RWPE2 (cell line): ENCODE measurements at regions not wholly inside any gene's neighbourhood (a gene's known extent, or its start where the extent isn't known, plus 50 kb on each side); places are given as distances from the start of the nearest gene placed in this dataset.

Experiments
- ATAC-seq: fragments of 200-7000 bp; cut with Tn5 transposase; 3 replicates; pipeline ENCODE4 v1.9.1; 2021; ENCODE audit warnings: low read depth
- DNase-seq: peaks from one replicate; pipeline ENCODE4 v3.0.0-alpha.2; 2020; ENCODE audit warnings: low spot score
- H3K27ac ChIP-seq: fragments of 450-650 bp; 2 replicates; pipeline ENCODE4 v1.5.1; 2017; ENCODE audit warnings: mild to moderate bottlenecking; ENCODE audit not compliant: poor library complexity, severe bottlenecking
- H3K27me3 ChIP-seq: fragments of 250-450 bp; sonication (Bioruptor Pico); 2 replicates; pipeline ENCODE4 v1.5.1; 2021; ENCODE audit warnings: mild to moderate bottlenecking, moderate library complexity; ENCODE audit not compliant: insufficient read depth, poor library complexity, severe bottlenecking
- H3K36me3 ChIP-seq: fragments of 250-450 bp; sonication (Bioruptor Pico); 2 replicates; pipeline ENCODE4 v1.5.1; 2020; ENCODE audit warnings: low read depth, mild to moderate bottlenecking, moderate library complexity
- H3K4me1 ChIP-seq: fragments of 250-450 bp; sonication (Bioruptor Pico); 2 replicates; pipeline ENCODE4 v1.5.1; 2021; ENCODE audit warnings: mild to moderate bottlenecking, moderate library complexity; ENCODE audit not compliant: insufficient read depth, poor library complexity, severe bottlenecking
- H3K4me3 ChIP-seq: fragments of 250-450 bp; sonication (Bioruptor Pico); 2 replicates; pipeline ENCODE4 v1.5.1; 2021; ENCODE audit warnings: mild to moderate bottlenecking, moderate library complexity; ENCODE audit not compliant: severe bottlenecking
- H3K9me3 ChIP-seq: fragments of 250-450 bp; sonication (Bioruptor Pico); 2 replicates; pipeline ENCODE4 v1.5.1; 2021; ENCODE audit warnings: mild to moderate bottlenecking, moderate library complexity; ENCODE audit not compliant: severe bottlenecking
- TF ChIP-seq, protein P1 (sequence below): fragments of 450-650 bp; IDR thresholded peaks from one replicate; pipeline ENCODE4 v1.5.1; 2017; ENCODE audit warnings: mild to moderate bottlenecking, moderate library complexity; ENCODE audit not compliant: poor library complexity, severe bottlenecking

DNA sequence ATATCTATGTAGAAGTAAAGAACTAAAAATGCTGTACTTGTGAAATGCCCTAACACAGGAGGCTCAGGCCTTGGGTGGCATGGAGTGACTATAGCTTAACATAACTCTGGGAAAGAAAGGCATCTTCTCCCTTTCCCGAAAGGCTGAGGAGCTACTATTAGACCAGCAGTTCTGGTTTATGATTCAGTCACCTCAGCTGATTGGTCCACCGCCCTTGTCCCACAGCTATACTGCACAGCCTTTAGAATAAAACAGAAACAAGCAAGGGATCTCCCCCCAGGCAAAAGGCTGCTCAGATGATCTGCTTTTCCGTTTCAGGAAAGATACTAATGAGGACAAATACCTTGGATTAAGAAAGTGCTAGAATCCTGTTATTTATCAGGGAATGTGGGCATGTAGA lies 171.3 kb downstream of the SNCA start:
- Histone ChIP-seq H3K27ac (peak overlapping the region; percentile 74), H3K4me3 (no peak overlapping the region), H3K4me1 (peaks cover 47% of the 10 kb centered on the region), H3K27me3 (no peaks in the 10 kb centered on the region), H3K9me3 (no peaks in the 10 kb centered on the region), H3K36me3 (no peaks in the 10 kb centered on the region)
- TF ChIP-seq, protein P1, sequence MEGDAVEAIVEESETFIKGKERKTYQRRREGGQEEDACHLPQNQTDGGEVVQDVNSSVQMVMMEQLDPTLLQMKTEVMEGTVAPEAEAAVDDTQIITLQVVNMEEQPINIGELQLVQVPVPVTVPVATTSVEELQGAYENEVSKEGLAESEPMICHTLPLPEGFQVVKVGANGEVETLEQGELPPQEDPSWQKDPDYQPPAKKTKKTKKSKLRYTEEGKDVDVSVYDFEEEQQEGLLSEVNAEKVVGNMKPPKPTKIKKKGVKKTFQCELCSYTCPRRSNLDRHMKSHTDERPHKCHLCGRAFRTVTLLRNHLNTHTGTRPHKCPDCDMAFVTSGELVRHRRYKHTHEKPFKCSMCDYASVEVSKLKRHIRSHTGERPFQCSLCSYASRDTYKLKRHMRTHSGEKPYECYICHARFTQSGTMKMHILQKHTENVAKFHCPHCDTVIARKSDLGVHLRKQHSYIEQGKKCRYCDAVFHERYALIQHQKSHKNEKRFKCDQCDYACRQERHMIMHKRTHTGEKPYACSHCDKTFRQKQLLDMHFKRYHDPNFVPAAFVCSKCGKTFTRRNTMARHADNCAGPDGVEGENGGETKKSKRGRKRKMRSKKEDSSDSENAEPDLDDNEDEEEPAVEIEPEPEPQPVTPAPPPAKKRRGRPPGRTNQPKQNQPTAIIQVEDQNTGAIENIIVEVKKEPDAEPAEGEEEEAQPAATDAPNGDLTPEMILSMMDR, result no peak
- ATAC-seq, result no peak
- DNase-seq, result no peak

DNA sequence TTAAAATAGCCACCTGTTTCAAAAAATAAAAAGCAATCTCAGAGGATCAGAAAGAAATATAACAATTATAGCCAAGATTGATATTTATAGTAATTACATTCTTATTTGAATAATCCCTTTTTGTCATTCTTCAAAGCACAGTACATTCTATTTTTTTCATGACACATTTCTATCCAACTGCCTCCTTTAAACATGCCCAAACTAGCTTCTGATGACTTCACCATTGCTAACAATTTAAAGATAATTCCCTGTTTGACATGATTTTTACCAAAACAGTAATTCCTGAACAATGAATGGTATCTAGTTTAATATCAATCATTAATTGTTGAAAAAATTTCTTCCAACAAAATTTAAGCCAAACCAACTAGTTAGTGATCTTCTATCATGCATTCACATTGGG lies 172.4 kb downstream of the SNCA start:
- ATAC-seq (peak; percentile 40; the same call in 2 of the 3 replicates), DNase-seq (no peak)
- H3K27ac ChIP-seq, result peak overlapping the region; percentile 74
- no peaks in the 10 kb centered on the region for H3K9me3 ChIP-seq
- no peaks in the 10 kb centered on the region for H3K27me3 ChIP-seq
- H3K4me1 ChIP-seq, result peaks cover 50% of the 10 kb centered on the region
- TF ChIP-seq, protein P1, result no peak
- H3K36me3 ChIP-seq, result no peaks in the 10 kb centered on the region
- H3K4me3 ChIP-seq, result no peak overlapping the region

DNA sequence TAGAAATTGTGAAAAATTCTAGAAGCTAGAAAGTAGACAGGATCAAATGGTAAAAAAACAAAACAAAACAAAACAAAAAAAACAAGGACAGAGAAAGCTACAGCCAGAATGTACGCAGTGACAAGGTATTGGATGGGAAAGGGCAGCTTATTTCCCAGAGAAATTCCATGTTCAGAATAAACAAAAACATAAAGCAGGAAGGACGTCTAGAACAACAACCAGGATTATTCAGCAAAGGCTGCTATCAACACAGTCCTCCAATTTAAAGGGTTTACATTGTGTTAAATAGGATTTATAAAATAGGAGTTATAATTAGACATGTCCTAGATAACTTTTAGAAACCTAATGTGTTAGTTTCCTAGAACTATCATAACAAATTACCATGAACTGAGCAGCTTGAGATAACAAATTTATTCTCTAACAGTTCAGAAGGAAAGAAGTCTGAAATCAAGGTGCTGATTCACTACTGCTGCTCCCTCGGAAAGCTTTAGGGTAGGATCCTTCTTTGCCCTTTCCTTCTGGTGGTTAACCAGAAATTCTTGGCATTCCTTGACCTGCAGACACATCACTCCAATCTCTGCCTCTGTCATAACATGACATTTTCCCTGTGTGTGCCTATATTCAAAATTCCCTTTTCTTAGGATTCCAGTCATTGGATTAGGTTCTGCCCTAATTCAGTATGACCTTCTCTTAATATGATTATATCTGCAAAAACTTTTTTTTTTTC lies 175.6 kb downstream of the SNCA start:
- peak; percentile 34 for DNase-seq
- no peaks in the 10 kb centered on the region for H3K9me3 ChIP-seq
- TF ChIP-seq, protein P1, result no peak
- peaks cover 57% of the 10 kb centered on the region for H3K4me1 ChIP-seq
- H3K27ac ChIP-seq, result peak overlapping the region; percentile 85
- H3K4me3 ChIP-seq, result no peak overlapping the region
- no peaks in the 10 kb centered on the region for H3K27me3 ChIP-seq
- ATAC-seq, result peak; percentile 98
- no peaks in the 10 kb centered on the region for H3K36me3 ChIP-seq

DNA sequence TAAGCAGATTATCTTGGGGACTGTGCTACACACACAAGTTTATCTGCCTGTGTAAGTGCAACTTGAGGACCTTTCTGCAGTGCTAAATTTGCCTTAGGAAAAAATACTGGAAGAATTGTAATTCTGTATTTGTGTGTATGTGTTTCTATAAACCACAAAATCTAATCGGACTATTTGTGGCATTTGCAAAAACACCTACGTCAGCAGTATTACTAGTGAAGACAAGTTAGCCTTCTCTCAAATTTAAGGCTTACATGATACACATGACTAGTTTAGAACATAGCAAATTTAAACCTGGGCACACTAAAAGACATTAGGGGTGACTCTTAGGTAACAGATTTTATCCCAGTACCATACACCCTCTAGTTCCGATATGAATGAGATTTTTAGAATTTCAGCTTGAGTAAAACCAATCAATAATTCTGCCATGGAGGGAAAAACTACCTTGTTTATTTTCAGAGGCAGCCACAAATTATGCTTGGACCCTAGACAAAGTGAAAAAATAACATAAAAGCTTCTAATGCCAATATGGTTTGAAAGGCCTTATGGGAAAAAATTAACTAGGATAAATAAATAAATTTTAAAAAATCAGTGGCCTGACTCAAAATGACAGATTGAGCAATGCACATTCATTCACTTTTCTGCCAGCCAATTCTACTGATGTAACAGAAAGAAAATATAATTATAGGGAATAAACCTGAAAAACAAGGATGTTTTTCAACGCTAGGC lies 176.4 kb downstream of the SNCA start:
- no peaks in the 10 kb centered on the region for H3K9me3 ChIP-seq
- TF ChIP-seq, protein P1, result no peak
- ATAC-seq (no peak), DNase-seq (no peak)
- H3K4me3 ChIP-seq, result no peak overlapping the region
- no peaks in the 10 kb centered on the region for H3K27me3 ChIP-seq
- H3K27ac ChIP-seq, result peak overlapping the region; percentile 85
- H3K4me1 ChIP-seq, result peaks cover 55% of the 10 kb centered on the region
- no peaks in the 10 kb centered on the region for H3K36me3 ChIP-seq

DNA sequence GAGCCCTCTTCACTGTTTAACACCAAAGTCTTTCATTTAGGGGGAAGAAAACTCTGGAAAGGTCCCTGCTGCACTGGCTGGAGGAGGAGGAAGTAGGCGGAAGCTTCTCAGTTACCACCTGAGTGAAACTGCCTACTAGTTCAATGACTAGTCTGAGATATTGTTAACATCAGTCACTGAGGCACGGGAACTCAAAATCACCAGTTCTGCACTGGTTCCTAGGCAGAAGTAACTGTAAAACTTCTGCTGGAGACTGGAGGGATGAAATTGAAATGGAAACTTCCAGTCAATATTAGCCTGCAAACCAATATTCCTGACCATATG lies 178.3 kb downstream of the SNCA start:
- DNase-seq, result no peak
- H3K36me3 ChIP-seq, result no peaks in the 10 kb centered on the region

More for the DNA sequence above, 178.3 kb downstream of the SNCA start:
- H3K27me3 ChIP-seq, result no peaks in the 10 kb centered on the region
- TF ChIP-seq, protein P1, result no peak
- no peak overlapping the region for H3K4me3 ChIP-seq
- ATAC-seq, result no peak
- H3K27ac ChIP-seq, result no peak overlapping the region
- no peaks in the 10 kb centered on the region for H3K9me3 ChIP-seq
- peaks cover 35% of the 10 kb centered on the region for H3K4me1 ChIP-seq
